OCI-LY1 (cell line): ENCODE measurements at regions not wholly inside any gene's neighbourhood (a gene's known extent, or its start where the extent isn't known, plus 50 kb on each side); places are given as distances from the start of the nearest gene placed in this dataset.

Experiments used
- CTCF ChIP-seq: fragments of 200-600 bp; sonication (generic), shearing (Covaris generic); IDR thresholded peaks from 2 replicates; pipeline ENCODE4 v1.5.1; 2017; ENCODE audit warnings: mild to moderate bottlenecking, antibody characterized with exemption, low read length, moderate library complexity, mixed read lengths
- EZH2 ChIP-seq: fragments of 200-600 bp; sonication (generic), shearing (Covaris generic); IDR thresholded peaks from 2 replicates; pipeline ENCODE4 v1.8.0; 2017; ENCODE audit warnings: borderline replicate concordance, mixed run types, mild to moderate bottlenecking, antibody characterized with exemption, low read length, moderate library complexity, mixed read lengths

DNA sequence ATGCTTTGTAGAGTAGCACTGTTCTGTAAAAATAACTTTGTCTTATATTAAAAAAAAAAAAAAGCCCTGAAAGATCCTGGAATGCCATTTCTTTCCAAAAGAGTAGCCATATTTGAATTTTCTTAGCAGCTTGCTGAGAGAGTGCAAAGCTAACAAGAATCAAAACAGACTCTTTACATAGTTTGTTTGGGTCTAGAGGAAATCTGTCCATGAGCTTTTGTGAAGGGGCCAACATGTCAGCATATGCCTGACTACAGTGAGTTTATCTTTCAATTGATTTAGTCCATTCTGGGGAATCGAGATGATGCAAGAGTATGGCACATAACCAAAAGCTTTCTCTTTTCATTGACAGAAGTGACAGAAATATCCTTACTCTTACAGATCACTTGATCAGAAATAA is 777.7 kb upstream of the ACVR2A start:
- TF ChIP-seq CTCF (no peak), EZH2 (no peak)
